ENCODE measurements at regions not wholly inside any gene's neighbourhood (a gene's known extent, or its start where the extent isn't known, plus 50 kb on each side); places are given as distances from the start of the nearest gene placed in this dataset.

- TF ChIP-seq EZH2 (IDR thresholded peaks at IDR 0.05; ENCODE audit: borderline replicate concordance) (no peak), CTCF (IDR thresholded peaks at IDR 0.05; ENCODE audit: poor library complexity) (no peak), EZH2phosphoT487 (IDR thresholded peaks at IDR 0.05; ENCODE audit: low read depth, severe bottlenecking, unreplicated experiment) (no peak)
These were observed 178.8 kb downstream of the EXOC5 start for GRCh38 chr14:57089901-57090300.

Measured in hepatocyte (in vitro differentiated cells).